ENCODE measurements at regions not wholly inside any gene's neighbourhood (a gene's known extent, or its start where the extent isn't known, plus 50 kb on each side); places are given as distances from the start of the nearest gene placed in this dataset.

GRCh38 chr22:49026494-49027367, 800.9 kb downstream of the BRD1 start:
- DNase-seq: peak; percentile 11

GRCh38 chr22:49025791-49026493, 801.7 kb downstream of the BRD1 start:
- no peak for DNase-seq

- DNase-seq: no peak
Measured at GRCh38 chr22:49024775-49025440, 802.8 kb downstream of the BRD1 start.

GRCh38 chr22:49023879-49024774, 803.5 kb downstream of the BRD1 start:
- no peak for DNase-seq

GRCh38 chr22:49023161-49023878, 804.4 kb downstream of the BRD1 start:
- no peak for DNase-seq

GRCh38 chr22:49022816-49023160, 804.9 kb downstream of the BRD1 start:
- no peak for DNase-seq

GRCh38 chr22:49021926-49022815, 805.5 kb downstream of the BRD1 start:
- DNase-seq: no peak

- no peak for DNase-seq
Measured at GRCh38 chr22:49021131-49021925, 806.3 kb downstream of the BRD1 start.

GRCh38 chr22:49019737-49020713, 807.6 kb downstream of the BRD1 start:
- no peak for DNase-seq

GRCh38 chr22:49018601-49019000, 809.1 kb downstream of the BRD1 start:
- DNase-seq: no peak

- no peak for DNase-seq
Measured at GRCh38 chr22:49017482-49018329, 810.0 kb downstream of the BRD1 start.

- no peak for DNase-seq
Measured at GRCh38 chr22:49016909-49017481, 810.7 kb downstream of the BRD1 start.

- DNase-seq: no peak
Measured at GRCh38 chr22:49015993-49016908, 811.4 kb downstream of the BRD1 start.

GRCh38 chr22:49015459-49015858, 812.2 kb downstream of the BRD1 start:
- DNase-seq: no peak

- DNase-seq: no peak
Measured at GRCh38 chr22:49014227-49015201, 813.2 kb downstream of the BRD1 start.
